CD4-positive, alpha-beta T cell treated with Interleukin-6 for 4 hours (primary cell): ENCODE measurements at regions not wholly inside any gene's neighbourhood (a gene's known extent, or its start where the extent isn't known, plus 50 kb on each side); places are given as distances from the start of the nearest gene placed in this dataset.

Experiments
- DNase-seq: peaks from one replicate; pipeline ENCODE4 v3.0.0-alpha.2; 2020; ENCODE audit warnings: mixed read lengths

- DNase-seq: no peak
These were observed 884.9 kb downstream of the C6orf118 start for GRCh38 chr6:164424489-164424888.

GRCh38 chr6:164419099-164419498, 890.3 kb downstream of the C6orf118 start:
- DNase-seq: no peak

DNA sequence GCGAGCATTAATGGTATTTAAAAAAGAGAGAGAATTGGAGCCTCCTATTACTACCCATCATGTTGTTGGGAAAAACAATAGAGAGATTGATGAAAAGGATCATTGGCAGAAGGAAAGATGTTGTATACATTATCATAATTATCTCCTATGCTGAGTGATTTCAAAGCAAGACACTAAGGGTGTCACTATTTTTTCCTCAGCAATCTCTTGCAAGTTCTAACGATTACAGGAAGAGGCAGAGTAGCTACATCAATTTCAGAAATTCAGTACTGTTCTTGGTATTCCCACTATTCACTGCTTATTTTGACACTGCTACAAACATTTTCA, 891.2 kb downstream of the C6orf118 start:
- DNase-seq: no peak

GRCh38 chr6:164417537-164418261, 891.7 kb downstream of the C6orf118 start:
- DNase-seq: no peak

- DNase-seq: no peak
These were observed 893.4 kb downstream of the C6orf118 start for GRCh38 chr6:164415832-164416563.

DNA sequence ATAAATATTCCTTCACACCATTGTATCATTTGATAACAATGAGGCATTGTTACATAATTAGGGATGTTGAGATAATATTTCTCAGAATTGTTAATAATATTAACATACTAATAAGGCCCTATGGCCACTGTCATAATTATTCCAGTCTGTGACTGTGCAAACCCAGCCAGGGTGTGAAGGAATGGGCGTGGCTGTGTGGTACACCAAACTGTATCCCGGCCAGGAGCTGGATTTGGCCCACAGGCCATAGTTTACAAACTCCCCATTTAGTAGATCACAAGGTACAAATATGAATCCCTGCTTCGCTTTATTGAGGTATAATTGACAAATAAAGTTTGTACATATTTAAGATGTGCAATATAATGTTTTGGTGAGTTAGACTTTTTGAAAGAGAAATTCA, 894.7 kb downstream of the C6orf118 start:
- DNase-seq: no peak

DNA sequence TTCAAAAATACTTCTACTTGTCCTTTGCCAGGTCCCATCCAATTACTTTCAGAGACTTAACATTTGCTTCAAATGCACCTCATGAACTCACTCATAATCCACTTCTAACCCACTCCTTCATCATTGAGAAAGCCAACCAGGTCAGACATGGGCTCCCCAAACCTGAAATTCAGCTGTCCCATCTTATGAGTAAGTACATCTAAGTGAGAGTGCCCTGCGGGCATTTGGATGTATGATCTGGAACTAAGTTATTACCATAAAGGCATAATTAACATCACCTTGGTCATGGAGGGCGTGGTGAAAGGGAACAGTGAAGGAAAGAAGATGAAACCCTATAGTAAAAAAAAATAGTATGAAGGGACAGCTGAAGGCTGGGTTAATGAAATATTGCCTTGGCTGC, 896.8 kb downstream of the C6orf118 start:
- DNase-seq: no peak

DNA sequence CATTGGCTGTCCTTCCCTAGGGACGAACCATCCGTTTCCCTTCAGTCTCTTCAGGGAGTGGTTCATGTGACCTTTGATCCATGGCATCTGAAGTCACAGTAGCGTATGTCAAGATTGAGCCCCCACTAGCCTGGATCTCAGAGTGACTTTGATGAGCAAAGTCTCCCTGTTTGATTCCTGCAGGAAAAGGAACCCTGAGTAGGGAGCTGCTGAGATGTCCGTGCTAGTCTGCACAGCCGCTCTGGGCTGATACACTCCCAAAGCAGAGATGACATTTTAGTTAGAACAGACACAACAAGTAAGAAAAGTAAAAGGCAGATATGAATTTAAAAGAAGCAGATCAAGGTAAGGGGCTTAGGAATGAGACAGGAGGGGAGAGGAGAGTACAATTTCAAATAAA, 899.4 kb downstream of the C6orf118 start:
- no peak for DNase-seq

DNA sequence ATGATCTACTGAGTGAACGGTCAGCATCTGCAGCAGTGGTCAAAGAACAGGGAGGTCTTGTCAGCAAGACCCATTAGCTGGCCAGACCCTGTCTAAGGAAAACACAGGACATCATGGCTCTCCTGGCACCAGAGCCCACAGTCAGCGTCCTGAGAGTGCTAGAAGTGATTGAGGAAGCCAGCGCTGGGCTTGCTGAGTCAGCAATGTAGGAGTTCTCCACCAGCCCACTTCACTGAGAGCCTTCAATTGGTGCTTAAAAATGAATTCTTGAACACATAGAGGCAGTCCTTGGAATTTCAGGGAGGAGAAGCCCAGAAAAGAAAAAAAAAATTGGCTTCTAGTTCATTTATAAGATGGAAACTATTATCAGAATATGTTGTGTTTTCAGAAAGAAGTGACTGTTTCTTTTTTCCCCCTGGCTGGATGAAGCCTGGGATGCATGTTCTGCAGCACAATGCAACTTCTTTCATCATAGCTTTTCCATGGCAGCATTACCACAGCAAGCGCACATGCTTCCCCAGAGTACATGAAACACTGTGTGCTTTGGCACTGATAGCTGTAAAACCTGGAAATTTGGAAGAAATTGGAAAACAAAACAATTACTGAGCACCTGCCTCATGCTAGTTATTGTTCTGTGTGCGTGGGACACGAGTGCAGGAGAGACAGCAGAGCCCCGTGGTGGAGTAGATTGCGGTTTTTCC, 899.9 kb downstream of the C6orf118 start:
- no peak for DNase-seq

- DNase-seq: no peak
These were observed 900.5 kb downstream of the C6orf118 start for GRCh38 chr6:164408868-164409267.

DNA sequence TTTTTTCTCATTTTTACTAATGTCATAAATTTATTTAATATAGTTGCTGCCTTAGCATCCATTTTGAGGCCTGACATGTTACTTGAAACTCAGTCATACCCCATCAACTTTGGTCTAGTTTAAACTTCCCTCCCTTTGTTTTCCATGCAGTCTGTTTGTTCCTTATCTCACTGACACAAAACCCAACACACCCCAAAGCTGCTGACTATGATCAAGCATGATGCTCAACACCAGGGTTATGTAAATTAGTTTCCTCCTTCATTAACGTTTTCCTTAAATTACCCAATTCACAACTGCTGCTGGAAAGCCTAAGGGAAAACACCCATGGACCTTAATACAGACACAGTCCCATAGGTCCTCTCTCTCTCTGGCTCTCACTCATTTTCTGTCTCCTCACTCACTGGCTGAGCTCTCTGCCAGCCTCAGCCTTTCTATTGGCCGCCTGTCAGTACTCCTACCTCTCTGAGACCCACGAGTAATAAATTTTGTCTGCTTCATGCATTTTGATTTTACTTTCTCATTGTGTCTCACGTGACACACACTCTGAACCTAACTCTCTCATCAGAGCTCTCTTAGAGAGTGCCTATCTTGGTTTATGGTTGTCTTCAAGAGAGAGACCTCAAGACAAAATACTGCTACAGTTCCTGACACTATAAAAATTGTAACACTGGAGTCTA, 904.5 kb downstream of the C6orf118 start:
- no peak for DNase-seq

DNA sequence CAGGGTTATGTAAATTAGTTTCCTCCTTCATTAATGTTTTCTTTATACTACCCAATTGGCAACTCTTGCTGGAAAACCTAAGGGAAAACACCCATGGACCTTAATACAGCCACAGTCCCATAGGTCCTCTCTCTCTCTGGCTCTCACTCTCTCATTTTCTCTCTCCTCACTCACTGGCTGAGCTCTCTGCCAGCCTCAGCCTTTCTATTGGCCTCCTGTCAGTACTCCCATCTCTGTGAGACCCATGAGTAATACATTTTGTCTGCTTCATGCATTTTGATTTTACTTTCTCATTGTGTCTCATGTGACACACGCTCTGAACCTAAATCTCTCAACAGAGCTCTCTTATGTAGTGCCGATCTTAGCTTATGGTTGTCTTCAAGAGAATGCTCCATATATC, 907.5 kb downstream of the C6orf118 start:
- no peak for DNase-seq

GRCh38 chr6:164398647-164399046, 910.8 kb downstream of the C6orf118 start:
- DNase-seq: no peak

GRCh38 chr6:164396071-164397047, 913.0 kb downstream of the C6orf118 start:
- no peak for DNase-seq

DNA sequence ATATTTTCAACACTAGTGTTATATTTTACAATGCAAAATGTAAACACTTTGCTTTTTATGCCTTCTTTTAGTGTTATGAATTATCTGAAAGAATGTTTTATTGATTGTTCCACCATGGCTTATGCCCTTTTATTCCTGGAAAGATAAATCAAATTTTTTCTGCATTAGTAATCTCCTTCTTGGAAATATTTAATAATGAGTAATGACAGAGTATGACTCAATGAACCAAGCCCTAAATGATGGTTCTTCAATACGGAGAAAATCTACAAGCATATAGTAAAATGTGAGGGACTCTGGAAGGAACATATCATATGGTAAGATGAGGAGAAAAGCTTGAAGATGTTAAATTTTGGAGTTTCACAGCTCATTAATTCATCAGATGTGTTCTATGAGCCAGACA, 929.6 kb downstream of the C6orf118 start:
- DNase-seq: no peak

DNA sequence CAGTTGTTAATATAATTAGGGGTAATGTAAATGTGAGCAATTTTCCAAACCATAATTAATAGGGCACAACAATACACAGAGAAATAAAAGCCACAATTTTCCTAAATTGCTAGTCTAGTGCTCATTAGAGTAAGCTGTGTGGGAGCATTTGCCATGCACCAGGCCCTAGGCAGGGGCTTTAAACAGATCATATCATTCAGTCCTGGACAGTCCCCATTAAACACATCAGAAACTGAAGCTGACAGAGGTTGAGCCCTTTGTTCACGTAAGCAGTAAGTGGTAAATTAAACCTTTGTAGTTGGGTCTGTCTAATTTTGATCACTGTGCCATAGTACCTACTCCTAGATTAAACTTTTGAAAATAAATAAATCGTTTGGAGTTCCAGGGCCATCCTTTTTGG, 931.1 kb downstream of the C6orf118 start:
- DNase-seq: no peak

- DNase-seq: no peak
These were observed 932.0 kb downstream of the C6orf118 start for GRCh38 chr6:164377348-164377918.

DNA sequence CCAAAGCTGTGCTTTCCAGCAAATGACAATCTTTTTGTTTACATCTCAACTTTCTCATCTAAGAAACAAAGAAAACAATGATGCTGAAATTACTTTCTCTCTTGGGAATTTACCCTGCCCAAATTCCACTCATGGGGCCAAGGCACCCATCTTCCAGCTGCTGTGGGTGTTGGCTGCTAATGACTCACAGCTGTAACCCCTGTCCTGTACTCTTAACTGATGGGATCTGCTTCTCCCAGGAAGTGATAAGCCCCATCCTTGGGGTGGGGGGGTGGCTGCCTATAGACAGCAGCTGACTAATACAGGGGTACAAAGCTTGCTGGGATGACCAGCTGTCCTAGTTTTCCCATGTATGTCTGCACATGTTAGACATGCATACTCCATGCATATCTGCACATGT, 938.6 kb downstream of the C6orf118 start:
- DNase-seq: no peak

GRCh38 chr6:164359441-164359840, 944.9 kb downstream of the QKI start:
- DNase-seq: no peak

DNA sequence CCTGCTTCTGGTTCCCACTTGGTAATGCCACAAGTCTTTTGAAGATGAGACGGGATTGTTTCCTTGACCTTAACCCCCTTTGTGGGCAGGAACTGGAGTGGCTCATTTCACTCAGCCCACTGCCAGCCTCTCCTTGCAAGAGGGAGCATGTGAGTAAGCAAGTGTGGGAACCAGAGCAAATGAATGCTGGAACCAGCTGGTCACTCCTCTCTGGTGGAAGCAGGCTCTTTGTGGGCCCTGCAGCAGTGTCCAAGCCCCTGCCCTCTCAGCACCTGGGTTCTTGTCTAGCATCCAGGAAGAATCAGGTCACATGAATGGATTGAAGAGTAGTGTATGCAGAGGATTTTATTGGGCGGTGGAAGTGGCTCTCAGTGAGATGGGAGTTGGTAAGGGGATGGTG, 944.5 kb downstream of the QKI start:
- DNase-seq: no peak

- DNase-seq: no peak
These were observed 942.3 kb downstream of the QKI start for GRCh38 chr6:164356814-164357213.

DNA sequence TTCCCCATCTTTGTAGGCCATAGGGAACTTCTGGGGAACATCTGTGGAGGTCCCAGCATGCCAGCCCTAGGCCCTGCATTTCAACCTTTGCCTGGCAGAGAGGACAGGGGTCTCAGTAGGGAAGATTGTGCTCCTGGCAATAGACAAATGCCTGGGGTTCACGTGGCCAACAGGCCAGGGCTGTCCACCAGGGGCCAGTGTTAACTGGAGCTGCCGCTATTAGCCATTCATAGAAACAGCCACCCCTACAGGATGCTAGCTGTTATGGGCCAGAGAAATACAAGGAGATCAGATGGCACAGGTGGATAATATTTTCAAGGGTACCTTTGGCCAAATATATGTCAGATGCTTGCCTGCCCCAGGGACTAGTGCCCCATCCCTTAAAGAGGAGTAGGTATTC, 932.9 kb downstream of the QKI start:
- DNase-seq: no peak
